Heart left ventricle (tissue), 13 donors: ENCODE measurements at regions not wholly inside any gene's neighbourhood (a gene's known extent, or its start where the extent isn't known, plus 50 kb on each side); places are given as distances from the start of the nearest gene placed in this dataset.

Experiments used
- CTCF ChIP-seq, 12 donors: fragments of 200-600 bp; sonication (generic) in 4 of 12; IDR thresholded peaks; one replicate each; pipeline versions ENCODE4 v1.5.0 to v1.8.0; 2018 to 2022; ENCODE audit warnings: antibody characterized with exemption in 12 of 12, mild to moderate bottlenecking in 5 of 12
- POLR2A ChIP-seq, 2 donors: fragments of 450-650 bp; IDR thresholded peaks; one replicate each; pipeline ENCODE4 v1.6.1; 2017; ENCODE audit warnings: antibody characterized with exemption in 2 of 2, mild to moderate bottlenecking in 2 of 2, moderate library complexity in 2 of 2
- donor health status: ischemic (EF 13 %, LVEDD 7.1; RV severe dilation, severe dysfunction).
- donor health status: DM: no; HTN: yes; CAD: no.
- donor health status: DM: no; HTN: no; CAD: no.
- donor health status: ischemic (EF 25% LVEDD 6.9; RV normal size, moderate dysfunction).
- donor health status: ischemic (EF 25% LVEDD 5.7; RV mildly dilated, moderate dysfunction).
- donor health status: ischemic (EF 35%, LVEDD 5.7; RV mildly dilated, moderate dysfunction).
- donor health status: nonischemic (EF 11% LVEDD 7.7; RV severe dilation, severe dysfunction).
- donor health status: DM: yes; HTN: yes; CAD: no.
- donor health status: PGD.
- donor health status: ischemic (EF 29% LVEDD 5.4; RV normal size, mild dysfunction).
- donor health status: nonischemic (EF 23%, LVEDD 6.1; RV moderate dilation, normal function).

- no peak for TF ChIP-seq CTCF (IDR thresholded peaks at IDR 0.05)
- TF ChIP-seq POLR2A (IDR thresholded peaks at IDR 0.05), result no peak
These were observed 86.9 kb upstream of the FOXC1 start for GRCh38 chr6:1522779-1523178.
